ENCODE measurements at regions not wholly inside any gene's neighbourhood (a gene's known extent, or its start where the extent isn't known, plus 50 kb on each side); places are given as distances from the start of the nearest gene placed in this dataset.

DNA sequence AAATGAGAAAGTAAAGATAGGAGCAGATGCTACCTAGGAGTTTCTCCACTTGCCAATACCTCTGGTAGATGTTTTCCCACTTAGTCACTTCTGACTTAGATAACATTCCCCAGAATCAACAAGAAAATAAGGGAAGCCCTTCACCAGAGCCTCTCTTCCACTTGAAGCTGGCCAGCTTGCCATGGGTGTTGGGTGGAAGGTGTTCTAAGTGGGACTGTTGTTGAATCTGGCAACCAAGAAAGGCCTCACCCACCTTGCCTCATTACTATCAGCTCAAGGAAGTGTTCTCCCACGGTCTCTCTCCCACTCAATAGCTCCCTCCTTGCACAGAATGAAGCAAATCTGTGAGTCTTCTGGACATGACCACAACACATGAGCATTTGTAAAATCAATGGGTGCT lies 100.4 kb upstream of the REG3A start:
- TF ChIP-seq, protein P1, sequence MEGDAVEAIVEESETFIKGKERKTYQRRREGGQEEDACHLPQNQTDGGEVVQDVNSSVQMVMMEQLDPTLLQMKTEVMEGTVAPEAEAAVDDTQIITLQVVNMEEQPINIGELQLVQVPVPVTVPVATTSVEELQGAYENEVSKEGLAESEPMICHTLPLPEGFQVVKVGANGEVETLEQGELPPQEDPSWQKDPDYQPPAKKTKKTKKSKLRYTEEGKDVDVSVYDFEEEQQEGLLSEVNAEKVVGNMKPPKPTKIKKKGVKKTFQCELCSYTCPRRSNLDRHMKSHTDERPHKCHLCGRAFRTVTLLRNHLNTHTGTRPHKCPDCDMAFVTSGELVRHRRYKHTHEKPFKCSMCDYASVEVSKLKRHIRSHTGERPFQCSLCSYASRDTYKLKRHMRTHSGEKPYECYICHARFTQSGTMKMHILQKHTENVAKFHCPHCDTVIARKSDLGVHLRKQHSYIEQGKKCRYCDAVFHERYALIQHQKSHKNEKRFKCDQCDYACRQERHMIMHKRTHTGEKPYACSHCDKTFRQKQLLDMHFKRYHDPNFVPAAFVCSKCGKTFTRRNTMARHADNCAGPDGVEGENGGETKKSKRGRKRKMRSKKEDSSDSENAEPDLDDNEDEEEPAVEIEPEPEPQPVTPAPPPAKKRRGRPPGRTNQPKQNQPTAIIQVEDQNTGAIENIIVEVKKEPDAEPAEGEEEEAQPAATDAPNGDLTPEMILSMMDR (IDR thresholded peaks at IDR 0.05): no peak
- Histone ChIP-seq H3K27ac (no peak overlapping the region), H3K9me3 (no peaks in the 10 kb centered on the region), H3K27me3 (ENCODE audit: insufficient read depth in 3 of 3, low read length in 2 of 3) (no peaks in the 10 kb centered on the region), H3K36me3 (ENCODE audit: insufficient read depth in 1 of 2, low read depth in 1 of 2) (no peaks in the 10 kb centered on the region), H3K4me1 (no peaks in the 10 kb centered on the region), H3K4me3 (no peak overlapping the region)
- intact Hi-C loops (cut with DNase I): no loop called here
- ATAC-seq (no peak), DNase-seq (no peak)
- 44 to 57% (median 44%) methylated on average over 1 of the region's 1 CpG for WGBS, 3 donors

DNA sequence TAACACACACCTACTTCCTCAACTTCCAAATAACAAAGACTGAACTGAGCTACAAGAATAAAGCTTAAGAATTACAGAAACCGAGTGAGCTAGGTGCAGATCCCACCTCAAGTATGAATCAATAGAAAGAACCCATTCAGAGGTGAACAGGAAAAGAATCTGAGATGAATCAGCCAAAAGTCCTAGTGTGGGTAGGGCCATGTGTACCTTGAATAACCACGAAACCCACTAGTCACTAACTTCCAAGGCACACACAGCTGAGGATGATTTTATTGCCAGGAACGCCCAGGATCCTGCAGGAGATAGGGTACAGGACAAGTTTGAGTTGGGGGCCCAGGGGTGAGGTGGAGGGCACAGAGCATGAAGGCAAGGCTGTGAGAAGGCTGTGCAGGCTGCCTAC lies 99.7 kb upstream of the REG3A start:
- no peaks in the 10 kb centered on the region for H3K36me3 ChIP-seq (ENCODE audit: insufficient read depth in 1 of 2, low read depth in 1 of 2)
- DNase-seq: no peak
- WGBS, 3 donors: 63 to 70% (median 65%) methylated on average over 3 of the region's 3 CpGs
- H3K4me3 ChIP-seq: no peak overlapping the region
- H3K27me3 ChIP-seq (ENCODE audit: insufficient read depth in 3 of 3, low read length in 2 of 3): no peaks in the 10 kb centered on the region
- no peaks in the 10 kb centered on the region for H3K4me1 ChIP-seq
- no peak for ATAC-seq
- TF ChIP-seq, protein P1 (IDR thresholded peaks at IDR 0.05): no peak
- H3K9me3 ChIP-seq: no peaks in the 10 kb centered on the region
- intact Hi-C loops (cut with DNase I): no loop called here
- H3K27ac ChIP-seq: no peak overlapping the region

DNA sequence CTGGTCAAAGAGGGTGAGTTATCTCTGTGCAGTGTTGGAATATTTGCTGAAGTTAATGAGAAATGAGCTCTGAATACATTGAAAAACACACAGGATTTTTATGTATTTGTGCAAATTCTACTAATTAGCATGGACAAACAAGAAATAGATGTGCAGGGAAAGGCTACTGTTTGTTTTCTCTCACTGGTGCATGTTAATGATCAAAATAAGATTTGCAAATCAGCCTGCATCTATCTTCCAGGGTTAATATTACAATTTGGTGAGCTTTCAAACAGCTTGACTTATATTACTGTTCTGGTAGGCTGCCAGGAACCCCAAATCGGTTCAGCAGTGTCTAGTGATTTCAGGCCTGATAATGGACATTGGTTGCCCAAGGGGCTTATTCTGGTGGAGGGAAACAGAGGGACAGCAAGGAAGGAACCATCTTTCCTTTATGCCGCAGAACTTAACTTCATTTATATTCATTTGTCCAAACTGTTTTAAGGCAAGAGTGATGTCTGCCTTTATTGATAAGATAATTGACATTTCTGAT lies 93.8 kb upstream of the REG3A start:
- no peaks in the 10 kb centered on the region for H3K4me1 ChIP-seq
- TF ChIP-seq, protein P1 (IDR thresholded peaks at IDR 0.05): no peak
- no peak for DNase-seq
- H3K27ac ChIP-seq: no peak overlapping the region
- intact Hi-C loops (cut with DNase I): no loop called here
- H3K9me3 ChIP-seq: no peaks in the 10 kb centered on the region
- 61 to 75% (median 66%) methylated on average over 2 of the region's 2 CpGs for WGBS, 3 donors
- no peak overlapping the region for H3K4me3 ChIP-seq
- peaks cover 0 to 4% (median 0%) of the 10 kb centered on the region in 3 donors for H3K27me3 ChIP-seq (ENCODE audit: insufficient read depth in 3 of 3, low read length in 2 of 3)
- ATAC-seq: no peak
- H3K36me3 ChIP-seq (ENCODE audit: insufficient read depth in 1 of 2, low read depth in 1 of 2): no peaks in the 10 kb centered on the region

DNA sequence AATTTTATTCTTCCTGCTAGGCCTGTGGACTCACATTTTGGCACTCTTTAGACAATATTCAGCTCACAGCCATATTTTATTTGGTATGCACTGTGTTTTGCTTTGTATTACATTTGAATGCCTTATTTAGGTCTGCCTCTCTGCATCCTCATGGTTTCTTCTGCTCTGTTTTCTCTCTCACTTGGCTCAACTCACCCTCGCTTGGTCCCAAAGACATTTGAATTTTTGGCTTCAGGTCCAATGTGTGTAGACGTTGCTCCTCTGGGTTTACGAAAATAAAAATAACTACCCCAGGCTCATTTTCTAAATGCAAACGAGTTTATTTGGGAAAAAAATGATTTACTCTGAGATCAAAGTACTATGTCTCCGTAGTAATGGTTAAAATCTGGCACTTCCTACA lies 91.1 kb upstream of the REG3A start:
- ATAC-seq: no peak
- no peak for DNase-seq
- no peak overlapping the region for H3K4me3 ChIP-seq
- intact Hi-C loops (cut with DNase I): no loop called here
- H3K27me3 ChIP-seq (ENCODE audit: insufficient read depth in 3 of 3, low read length in 2 of 3): peaks cover 0 to 4% (median 0%) of the 10 kb centered on the region in 3 donors
- no peaks in the 10 kb centered on the region for H3K4me1 ChIP-seq
- no peak overlapping the region for H3K27ac ChIP-seq
- no peaks in the 10 kb centered on the region for H3K9me3 ChIP-seq
- H3K36me3 ChIP-seq (ENCODE audit: insufficient read depth in 1 of 2, low read depth in 1 of 2): no peaks in the 10 kb centered on the region
- TF ChIP-seq, protein P1 (IDR thresholded peaks at IDR 0.05): no peak
- 67 to 70% (median 68%) methylated on average over 5 of the region's 5 CpGs for WGBS, 3 donors

DNA sequence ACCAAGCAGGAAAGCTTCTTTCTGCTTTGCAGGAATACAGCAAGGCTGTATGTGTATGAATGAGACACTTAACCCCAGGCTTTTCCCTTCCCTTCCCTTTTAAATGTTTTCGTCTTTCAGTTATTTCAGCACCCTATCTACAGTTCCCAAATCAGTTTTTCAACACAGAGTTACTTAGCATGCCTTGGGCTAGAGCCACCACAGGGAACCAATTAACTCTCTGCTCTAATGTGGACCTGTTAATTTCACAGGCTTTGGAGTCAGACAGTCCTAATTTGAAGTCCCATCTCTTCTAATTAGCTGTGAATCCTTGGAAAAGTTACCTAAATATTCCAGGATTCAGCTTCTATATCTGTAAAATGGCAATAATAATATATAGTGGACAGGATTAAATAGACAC lies 89.2 kb upstream of the REG3A start:
- ATAC-seq (no peak), DNase-seq (no peak)
- no peak overlapping the region for H3K27ac ChIP-seq
- H3K9me3 ChIP-seq: no peaks in the 10 kb centered on the region
- 79 to 86% (median 79%) methylated on average over 1 of the region's 1 CpG for WGBS, 3 donors
- intact Hi-C loops (cut with DNase I): no loop called here
- H3K4me3 ChIP-seq: no peak overlapping the region
- H3K4me1 ChIP-seq: no peaks in the 10 kb centered on the region
- TF ChIP-seq, protein P1 (IDR thresholded peaks at IDR 0.05): no peak
- H3K27me3 ChIP-seq (ENCODE audit: insufficient read depth in 3 of 3, low read length in 2 of 3): peaks cover 0 to 4% (median 0%) of the 10 kb centered on the region in 3 donors
- no peaks in the 10 kb centered on the region for H3K36me3 ChIP-seq (ENCODE audit: insufficient read depth in 1 of 2, low read depth in 1 of 2)

Data from psoas muscle (tissue), 7 donors.